Choroid plexus epithelial cell (primary cell): ENCODE measurements at regions not wholly inside any gene's neighbourhood (a gene's known extent, or its start where the extent isn't known, plus 50 kb on each side); places are given as distances from the start of the nearest gene placed in this dataset.

Source experiments
- DNase-seq: peaks from one replicate; pipeline ENCODE4 v3.0.0-alpha.2; 2010; ENCODE audit warnings: low read depth
- H3K4me3 ChIP-seq: 2 replicates; pipeline ENCODE4 v1.5.1; 2011; ENCODE audit warnings: low read depth, mild to moderate bottlenecking, control low read depth, low read length, moderate library complexity
- TF ChIP-seq, protein P1 (sequence below): conservative IDR thresholded peaks from 2 replicates; pipeline ENCODE4 v1.5.1; 2011; ENCODE audit warnings: low read depth, mild to moderate bottlenecking, control low read depth, inconsistent platforms, low read length, moderate library complexity

DNA sequence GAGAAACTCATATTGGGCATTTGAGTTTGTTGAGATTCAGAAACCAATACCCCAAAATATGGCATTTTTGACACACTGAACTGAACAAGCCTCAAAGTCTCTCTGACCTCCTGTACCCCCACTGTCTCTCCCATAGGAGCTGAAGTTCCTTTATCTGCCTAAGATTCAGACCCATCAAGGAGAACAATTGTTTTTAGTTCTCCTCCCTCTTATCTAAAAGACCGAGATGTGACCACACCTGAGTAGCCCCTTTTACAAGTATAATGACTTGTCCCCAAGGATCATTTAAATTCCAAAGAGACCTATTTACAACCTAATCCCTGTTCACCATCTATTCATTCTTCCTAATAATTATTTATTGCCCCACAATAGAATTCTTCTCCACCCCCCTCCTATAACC, 122.1 kb upstream of the PLAAT1 start:
- no peak for DNase-seq
- no peak overlapping the region for H3K4me3 ChIP-seq
- TF ChIP-seq, protein P1, sequence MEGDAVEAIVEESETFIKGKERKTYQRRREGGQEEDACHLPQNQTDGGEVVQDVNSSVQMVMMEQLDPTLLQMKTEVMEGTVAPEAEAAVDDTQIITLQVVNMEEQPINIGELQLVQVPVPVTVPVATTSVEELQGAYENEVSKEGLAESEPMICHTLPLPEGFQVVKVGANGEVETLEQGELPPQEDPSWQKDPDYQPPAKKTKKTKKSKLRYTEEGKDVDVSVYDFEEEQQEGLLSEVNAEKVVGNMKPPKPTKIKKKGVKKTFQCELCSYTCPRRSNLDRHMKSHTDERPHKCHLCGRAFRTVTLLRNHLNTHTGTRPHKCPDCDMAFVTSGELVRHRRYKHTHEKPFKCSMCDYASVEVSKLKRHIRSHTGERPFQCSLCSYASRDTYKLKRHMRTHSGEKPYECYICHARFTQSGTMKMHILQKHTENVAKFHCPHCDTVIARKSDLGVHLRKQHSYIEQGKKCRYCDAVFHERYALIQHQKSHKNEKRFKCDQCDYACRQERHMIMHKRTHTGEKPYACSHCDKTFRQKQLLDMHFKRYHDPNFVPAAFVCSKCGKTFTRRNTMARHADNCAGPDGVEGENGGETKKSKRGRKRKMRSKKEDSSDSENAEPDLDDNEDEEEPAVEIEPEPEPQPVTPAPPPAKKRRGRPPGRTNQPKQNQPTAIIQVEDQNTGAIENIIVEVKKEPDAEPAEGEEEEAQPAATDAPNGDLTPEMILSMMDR = no peak

GRCh38 chr3:193119926-193120325, 121.1 kb upstream of the PLAAT1 start:
- no peak overlapping the region for H3K4me3 ChIP-seq
- DNase-seq = no peak
- TF ChIP-seq, protein P1 = no peak

DNA sequence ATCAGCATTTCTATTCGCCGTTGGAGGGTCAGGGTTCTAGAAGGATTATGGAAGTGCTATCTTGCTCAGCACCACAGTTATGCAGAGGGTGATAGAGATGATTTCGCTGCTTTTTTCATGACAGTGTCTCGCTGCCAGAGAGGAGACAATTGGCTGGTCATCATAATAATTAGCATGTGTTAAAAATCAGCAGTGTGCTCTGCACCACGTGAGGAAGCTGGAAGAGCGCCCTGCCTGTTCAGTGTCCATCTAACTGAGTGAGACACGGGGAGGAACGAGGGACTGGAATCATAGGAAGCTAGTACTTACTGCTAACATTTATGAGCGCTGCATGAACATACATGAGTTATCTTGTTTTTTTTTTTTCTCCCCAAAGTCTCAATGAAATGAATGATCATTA, 116.2 kb upstream of the PLAAT1 start:
- H3K4me3 ChIP-seq = no peak overlapping the region
- TF ChIP-seq, protein P1 = no peak
- DNase-seq = no peak

DNA sequence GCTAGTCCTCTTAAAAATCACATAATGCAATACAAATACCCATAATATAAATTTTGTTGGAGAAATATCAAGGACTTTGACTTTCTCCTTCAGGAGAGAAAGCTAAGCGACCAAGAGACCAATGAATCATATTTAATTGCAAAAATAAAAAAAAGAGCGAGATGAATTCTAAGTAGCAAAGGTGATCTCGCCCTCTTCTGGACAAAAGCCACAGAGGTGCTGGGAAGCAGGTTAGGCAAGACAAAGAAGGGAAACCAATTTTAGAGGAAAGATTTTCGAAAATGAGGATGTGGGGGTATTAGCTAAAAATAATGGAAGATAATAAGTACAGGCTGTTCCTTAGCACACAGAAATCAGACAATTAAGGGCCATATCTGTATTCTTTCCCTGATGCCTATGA, 111.4 kb upstream of the PLAAT1 start:
- TF ChIP-seq, protein P1 = no peak
- DNase-seq = no peak
- H3K4me3 ChIP-seq = no peak overlapping the region

DNA sequence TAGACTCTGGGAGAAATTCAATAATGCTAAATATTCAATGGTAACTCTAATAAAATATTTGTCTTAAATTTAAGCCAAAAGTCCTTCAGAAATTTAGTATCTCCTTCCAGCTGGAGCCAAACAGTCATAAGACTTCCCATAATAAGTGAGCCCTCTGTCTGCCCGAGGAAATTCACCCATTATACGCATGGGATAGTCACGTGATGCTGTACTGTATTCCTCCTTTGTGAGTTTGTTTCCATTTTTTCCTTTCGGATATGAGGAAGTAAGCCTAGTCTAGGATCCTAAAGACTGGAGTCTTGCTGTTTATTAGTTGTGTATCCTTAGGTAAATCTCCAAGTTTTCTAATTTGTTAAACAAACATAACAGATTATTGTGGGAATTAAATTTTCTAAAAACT, 110.4 kb upstream of the PLAAT1 start:
- TF ChIP-seq, protein P1 = no peak
- no peak overlapping the region for H3K4me3 ChIP-seq
- no peak for DNase-seq

DNA sequence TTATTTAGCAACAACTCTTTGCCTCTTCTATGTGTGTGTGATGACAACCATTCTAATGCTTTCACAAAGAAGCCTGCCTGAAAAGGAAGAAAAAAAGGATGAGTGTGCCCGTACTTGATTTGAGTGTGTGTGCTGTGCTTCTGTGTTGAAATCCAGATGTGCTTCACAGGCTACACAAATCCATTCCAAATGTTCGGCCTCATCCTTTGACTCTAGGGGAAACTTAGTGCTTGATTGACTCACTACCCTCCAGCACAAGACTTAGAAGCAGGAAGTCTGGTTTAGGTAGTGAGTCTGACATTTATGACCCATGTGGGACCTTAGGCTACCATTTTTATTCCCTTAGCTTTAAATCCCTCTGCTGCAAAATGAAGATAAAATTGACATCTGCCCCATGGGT, 108.8 kb upstream of the PLAAT1 start:
- TF ChIP-seq, protein P1 = no peak

GRCh38 chr3:193132964-193133363, 108.1 kb upstream of the PLAAT1 start:
- TF ChIP-seq, protein P1 = no peak
- peak; percentile 1 for DNase-seq
- H3K4me3 ChIP-seq = no peak overlapping the region

More for the DNA sequence above, 108.8 kb upstream of the PLAAT1 start:
- no peak overlapping the region for H3K4me3 ChIP-seq
- no peak for DNase-seq
